Tongue (tissue), 1 donor: ENCODE measurements at regions not wholly inside any gene's neighbourhood (a gene's known extent, or its start where the extent isn't known, plus 50 kb on each side); places are given as distances from the start of the nearest gene placed in this dataset.
"Not testable (repeated sequence)": the region's sequence is repeated elsewhere in the genome, so short reads cannot be mapped to it uniquely, and the experiment has no call there.

Experiments
- DNase-seq: peaks from one replicate; pipeline ENCODE4 v3.0.0-alpha.2; 2015

DNA sequence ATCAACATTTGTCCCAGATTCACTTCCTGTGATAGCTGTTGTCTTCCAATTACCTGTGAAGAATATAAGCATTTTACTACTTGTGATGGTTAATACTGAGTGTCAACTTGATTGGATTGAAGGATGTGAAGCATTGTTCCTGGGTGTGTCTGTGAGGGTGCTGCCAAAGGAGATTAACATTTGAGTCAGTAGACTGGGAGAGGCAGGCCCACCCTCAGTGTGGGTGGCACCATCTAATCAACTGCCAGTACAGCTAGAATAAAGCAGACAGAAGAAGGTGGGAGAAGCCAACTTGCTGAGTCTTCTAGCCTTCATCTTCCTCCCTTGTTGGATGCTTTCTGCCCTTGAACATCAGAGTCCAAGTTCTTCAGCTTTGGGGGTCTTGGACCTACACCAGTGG is 660.4 kb upstream of the GOT2 start:
- no peak for DNase-seq

DNA sequence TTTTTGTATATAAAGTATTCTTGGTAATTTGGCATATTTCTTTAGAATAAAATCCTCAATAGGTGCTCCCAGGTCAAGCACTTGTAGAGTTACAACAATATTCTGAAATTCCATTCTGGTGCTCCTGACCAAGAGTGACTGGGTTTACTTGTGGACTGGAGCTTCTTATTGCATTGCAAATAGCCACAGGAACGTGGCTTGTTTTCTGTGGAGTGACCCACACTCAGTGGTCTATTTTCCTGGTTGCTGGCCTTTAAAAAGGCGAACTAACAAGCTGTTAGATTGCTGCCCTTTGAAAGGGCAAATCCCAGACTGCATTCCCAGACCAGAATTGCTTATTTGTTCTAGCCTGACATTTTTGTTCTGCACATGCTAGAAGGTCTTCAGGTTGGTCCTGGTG is 658.8 kb upstream of the GOT2 start:
- no peak for DNase-seq

GRCh38 chr16:59391617-59392364 is 657.7 kb upstream of the GOT2 start:
- DNase-seq: no peak

- DNase-seq: peak; percentile 1
These were observed 651.8 kb upstream of the GOT2 start for GRCh38 chr16:59385959-59386358.

GRCh38 chr16:59385491-59385890 is 651.4 kb upstream of the GOT2 start:
- DNase-seq: no peak

DNA sequence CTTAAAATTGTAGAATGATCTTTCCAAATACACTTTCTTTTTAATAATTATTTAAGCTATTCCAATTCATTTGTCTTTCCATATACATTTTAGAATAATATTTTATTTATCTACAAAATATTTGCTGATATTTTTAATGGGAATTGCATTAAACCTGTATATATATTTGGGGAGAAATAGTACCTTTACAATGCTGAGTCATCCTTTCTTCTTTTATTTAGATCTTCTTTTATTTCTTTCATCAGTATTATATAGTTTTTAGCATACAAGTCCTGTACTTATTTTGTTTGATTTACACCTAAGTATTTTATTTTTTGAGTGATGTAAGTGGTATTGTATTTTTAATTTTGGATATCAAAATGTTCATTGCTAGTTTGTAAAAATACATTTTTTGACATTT is 639.5 kb upstream of the GOT2 start:
- DNase-seq: no peak

DNA sequence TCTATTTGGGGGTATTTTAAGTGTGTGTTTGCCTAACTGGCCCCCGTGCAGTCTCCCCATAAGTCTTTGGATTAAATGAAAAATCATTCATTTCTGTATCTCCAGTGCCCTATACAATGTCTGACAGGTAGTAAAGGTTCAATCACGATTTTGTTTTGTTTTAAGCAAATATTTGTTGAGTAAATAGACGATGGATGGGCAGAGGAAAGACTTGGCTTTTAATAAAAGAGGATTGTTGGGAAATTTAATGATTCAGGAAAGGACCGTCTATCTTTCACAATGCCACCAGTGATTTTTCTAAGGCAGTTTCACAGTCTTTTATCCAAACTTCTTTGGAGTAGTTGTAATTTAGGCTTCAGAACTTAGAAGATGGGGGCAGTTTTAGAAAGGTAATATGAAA is 636.6 kb upstream of the GOT2 start:
- no peak for DNase-seq

GRCh38 chr16:59369523-59369922 is 635.4 kb upstream of the GOT2 start:
- no peak for DNase-seq

- no peak for DNase-seq
These were observed 634.5 kb upstream of the GOT2 start for GRCh38 chr16:59368586-59368985.

GRCh38 chr16:59356709-59357108 is 622.6 kb upstream of the GOT2 start:
- no peak for DNase-seq

- no peak for DNase-seq
These were observed 622.0 kb upstream of the GOT2 start for GRCh38 chr16:59356144-59356543.

DNA sequence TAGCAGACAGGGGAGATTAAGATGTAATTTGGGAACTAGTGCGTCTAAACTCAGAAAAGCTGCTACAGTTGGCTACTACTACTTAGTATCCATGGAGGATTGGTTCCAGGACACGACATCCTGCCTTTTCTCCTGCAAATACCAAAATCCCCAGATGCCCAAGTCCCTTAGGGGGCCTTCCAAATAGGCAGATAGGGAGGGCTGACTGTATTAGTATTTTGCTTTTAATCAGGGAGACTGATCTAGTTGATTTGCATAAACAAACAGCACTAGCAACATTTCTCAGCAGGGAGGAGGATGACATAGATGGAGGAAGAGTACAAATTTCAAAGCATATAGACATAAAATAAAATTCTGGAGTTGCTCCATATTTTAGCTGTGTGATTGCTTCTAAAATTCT is 621.6 kb upstream of the GOT2 start:
- DNase-seq: no peak

- no peak for DNase-seq
These were observed 617.3 kb upstream of the GOT2 start for GRCh38 chr16:59351305-59351903.

GRCh38 chr16:59350670-59351069 is 616.6 kb upstream of the GOT2 start:
- no peak for DNase-seq

DNA sequence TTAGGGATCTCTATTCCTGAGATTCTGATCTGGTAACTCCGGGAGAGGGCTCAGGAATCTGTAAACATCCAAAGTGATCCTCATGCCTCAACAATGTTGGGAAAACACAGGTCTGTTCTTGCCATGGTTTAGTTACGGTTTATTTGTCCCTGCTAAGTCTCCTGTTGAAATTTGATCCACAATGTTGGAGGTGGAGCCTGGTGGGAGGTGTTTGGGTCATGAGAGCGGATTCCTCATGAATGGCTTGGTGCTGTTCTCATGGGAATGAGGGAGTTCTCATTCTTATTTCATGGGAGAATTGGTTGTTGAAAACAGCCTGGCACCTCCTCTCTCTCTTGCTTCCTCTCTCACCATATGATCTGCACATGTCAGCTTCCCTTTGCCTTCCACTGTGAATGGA is 608.6 kb upstream of the GOT2 start:
- no peak for DNase-seq

DNA sequence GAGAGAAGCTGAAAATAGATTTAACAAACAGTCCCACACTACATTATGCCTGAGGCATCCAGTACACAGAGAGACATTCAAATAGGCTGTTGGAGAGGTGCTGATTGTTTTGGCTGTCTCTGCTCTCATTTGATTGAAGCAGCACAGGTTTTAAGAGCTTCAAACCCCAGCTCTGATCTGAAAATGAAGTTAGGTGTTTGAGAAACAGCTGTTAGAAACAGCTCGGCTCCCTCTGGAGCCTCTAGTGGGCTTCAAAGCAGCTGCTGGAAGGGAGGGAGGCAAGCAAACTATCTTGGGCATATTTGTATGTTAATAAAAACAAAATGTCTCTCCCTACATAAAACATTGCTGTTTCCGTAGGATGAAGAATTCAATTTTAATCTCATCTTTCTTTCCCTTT is 607.3 kb upstream of the GOT2 start:
- DNase-seq: peak; percentile 31

GRCh38 chr16:59339871-59340270 is 605.8 kb upstream of the GOT2 start:
- DNase-seq: no peak

DNA sequence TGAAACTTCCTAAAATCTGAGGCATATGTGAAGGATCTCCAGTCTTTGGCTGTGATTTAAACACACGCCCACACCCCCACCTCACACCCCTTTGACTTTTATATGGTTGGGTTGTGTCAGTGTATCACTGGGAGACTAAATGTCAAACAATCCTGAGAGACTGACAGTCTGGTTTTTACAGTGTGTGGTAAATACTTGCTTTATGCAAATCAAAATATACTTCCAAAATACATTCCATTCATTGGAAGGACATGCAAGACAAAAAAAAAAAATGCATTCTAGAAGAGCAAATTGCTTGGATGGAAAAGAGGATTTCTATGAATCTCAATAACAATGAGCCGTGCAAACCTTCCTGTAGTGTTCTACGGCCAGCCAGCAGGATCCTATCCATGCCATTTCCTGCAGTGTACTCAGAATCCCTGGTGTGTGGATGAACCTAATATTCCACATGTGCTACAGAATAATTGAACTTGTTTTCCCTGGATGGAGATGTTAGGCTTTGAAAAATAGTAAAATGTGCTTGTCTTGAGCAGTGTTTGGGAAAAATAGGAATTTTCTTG is 602.1 kb upstream of the GOT2 start:
- DNase-seq: peak; percentile 7

DNA sequence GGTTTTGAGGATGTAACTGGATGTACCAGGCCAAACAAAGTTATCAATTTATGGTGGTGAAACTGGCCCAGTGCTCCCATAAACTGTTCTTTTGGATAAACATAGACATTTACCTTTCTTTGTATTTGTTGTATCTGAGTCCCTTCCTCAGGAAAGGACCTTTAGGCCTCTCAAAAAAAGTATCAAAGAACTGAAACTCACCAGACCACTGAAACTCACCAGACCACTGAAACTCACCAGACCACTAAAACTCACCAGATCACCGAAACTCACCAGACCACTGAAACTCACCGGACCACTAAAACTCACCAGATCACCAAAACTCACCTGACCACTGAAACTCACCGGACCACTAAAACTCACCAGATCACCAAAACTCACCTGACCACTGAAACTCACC is 597.6 kb upstream of the GOT2 start:
- not testable (repeated sequence) for DNase-seq

- peak; percentile 7 for DNase-seq
These were observed 596.0 kb upstream of the GOT2 start for GRCh38 chr16:59330019-59330670.

- peak; percentile 10 for DNase-seq
These were observed 594.8 kb upstream of the GOT2 start for GRCh38 chr16:59328961-59329360.

DNA sequence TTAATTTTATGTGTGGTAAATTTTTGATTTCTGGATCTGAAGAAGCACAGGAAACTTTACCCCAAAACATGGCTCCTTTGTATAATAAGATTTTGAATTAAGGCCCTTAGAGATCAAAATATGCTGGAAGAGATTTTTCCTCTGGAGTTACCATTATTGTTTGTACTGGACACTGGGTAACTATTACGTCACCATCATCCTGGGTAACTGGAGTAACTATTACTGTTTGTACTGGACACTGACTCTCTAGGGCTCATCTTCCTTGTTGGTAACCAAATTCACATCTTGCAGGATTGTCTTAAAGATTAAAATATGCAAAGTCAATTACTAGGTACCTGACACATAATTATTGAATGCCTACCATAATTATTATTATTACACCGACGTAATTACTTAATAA is 593.8 kb upstream of the GOT2 start:
- DNase-seq: no peak

- no peak for DNase-seq
These were observed 592.8 kb upstream of the GOT2 start for GRCh38 chr16:59326955-59327354.

DNA sequence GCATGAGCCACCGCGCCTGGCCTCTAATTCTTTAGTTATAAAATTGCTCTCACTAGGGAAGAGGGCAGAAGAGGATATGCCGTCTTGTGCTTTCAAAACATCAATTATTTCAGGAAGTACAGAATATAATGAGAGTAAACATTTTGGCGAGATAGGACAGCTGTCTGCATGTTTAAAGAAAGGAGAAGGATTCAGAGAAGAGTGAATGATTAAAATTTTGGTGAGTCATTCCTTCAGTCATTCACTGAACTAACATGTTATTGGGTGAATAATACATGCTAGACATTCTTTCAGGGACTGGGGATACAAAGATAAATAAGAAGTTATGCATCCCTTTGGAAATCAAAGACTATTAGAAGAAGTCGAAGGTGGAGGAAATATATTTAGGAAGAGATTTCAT is 590.3 kb upstream of the GOT2 start:
- no peak for DNase-seq
